Endodermal cell (in vitro differentiated cells): ENCODE measurements at regions not wholly inside any gene's neighbourhood (a gene's known extent, or its start where the extent isn't known, plus 50 kb on each side); places are given as distances from the start of the nearest gene placed in this dataset.

ENCODE experiments used
- DNase-seq: peaks from one replicate; pipeline ENCODE4 v3.0.0-alpha.2; 2017
- H3K27ac ChIP-seq: 2 replicates; pipeline ENCODE4 v1.5.1; 2013; ENCODE audit warnings: mild to moderate bottlenecking, low read depth, low read length, moderate library complexity
- H3K27me3 ChIP-seq: 2 replicates; pipeline ENCODE4 v1.6.1; 2013; ENCODE audit warnings: mild to moderate bottlenecking, low read length, moderate library complexity; ENCODE audit not compliant: insufficient read depth, control insufficient read depth, poor library complexity, severe bottlenecking
- H3K36me3 ChIP-seq: 2 replicates; pipeline ENCODE4 v1.7.0; 2013; ENCODE audit warnings: mild to moderate bottlenecking, low read length, moderate library complexity; ENCODE audit not compliant: control insufficient read depth, insufficient read depth
- H3K4me1 ChIP-seq: one replicate; pipeline ENCODE4 v1.7.0; 2013; ENCODE audit warnings: low read length; ENCODE audit not compliant: control insufficient read depth, insufficient read depth
- H3K4me3 ChIP-seq: 2 replicates; pipeline ENCODE4 v1.5.1; 2013; ENCODE audit warnings: mild to moderate bottlenecking, low read length, moderate library complexity
- H3K9ac ChIP-seq: 2 replicates; pipeline ENCODE4 v1.6.1; 2013; ENCODE audit warnings: mild to moderate bottlenecking, low read length, moderate library complexity; ENCODE audit not compliant: poor library complexity, severe bottlenecking; ENCODE audit errors: extremely low read depth
- H3K9me3 ChIP-seq: 2 replicates; pipeline ENCODE4 v1.6.1; 2013; ENCODE audit warnings: mild to moderate bottlenecking, low read length, moderate library complexity; ENCODE audit not compliant: control insufficient read depth
- H3K27ac Mint-ChIP-seq: 2 replicates; pipeline ENCODE4 v1.8.0; 2020; ENCODE audit warnings: mixed read lengths
- H3K27me3 Mint-ChIP-seq: 2 replicates; pipeline ENCODE4 v1.8.0; 2021; ENCODE audit warnings: mild to moderate bottlenecking, mixed read lengths; ENCODE audit not compliant: insufficient read depth
- H3K36me3 Mint-ChIP-seq: 2 replicates; pipeline ENCODE4 v1.8.0; 2020; ENCODE audit warnings: low read depth, mixed read lengths
- H3K4me1 Mint-ChIP-seq: 2 replicates; pipeline ENCODE4 v1.8.0; 2020; ENCODE audit warnings: mixed read lengths
- H3K4me3 Mint-ChIP-seq: 2 replicates; pipeline ENCODE4 v1.8.0; 2020; ENCODE audit warnings: mild to moderate bottlenecking, moderate library complexity, mixed read lengths
- H3K9me3 Mint-ChIP-seq: 2 replicates; pipeline ENCODE4 v1.8.0; 2020; ENCODE audit warnings: mild to moderate bottlenecking, mixed read lengths
- WGBS, 2 experiments: methylation state at CpG; one replicate each; pipeline versions ENCODE4 v1.1.5 to v1.1.7; 2013; ENCODE audit warnings: missing lambda C conversion rate in 2 of 2, mixed read lengths in 1 of 2; ENCODE audit not compliant: insufficient coverage in 1 of 2, insufficient read length in 1 of 2; 5-methylcytosine and 5-hydroxymethylcytosine counted together
- TF ChIP-seq, protein P1 (sequence below): fragments of 200-600 bp; sonication (generic); conservative IDR thresholded peaks from 2 replicates; pipeline ENCODE4 v1.5.0; 2021; ENCODE audit warnings: antibody characterized with exemption, mild to moderate bottlenecking

DNA sequence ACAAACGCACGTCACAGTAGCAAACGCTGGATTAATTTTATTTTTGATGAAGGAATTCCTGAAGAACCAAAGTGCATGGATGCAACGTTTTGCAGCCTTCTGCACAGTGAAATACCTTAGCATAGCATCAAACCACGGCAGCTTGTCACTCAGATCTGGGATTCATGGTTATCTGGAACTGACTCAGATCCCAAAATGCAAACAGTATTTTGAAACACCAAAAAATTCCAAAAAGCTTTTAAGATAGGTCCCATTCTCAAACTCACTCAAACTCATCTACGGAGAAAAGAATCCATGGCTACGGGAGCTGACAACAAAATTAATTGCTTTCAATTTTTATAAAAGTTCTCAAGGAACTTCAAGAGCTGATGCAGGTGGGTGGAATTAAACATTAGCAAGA lies 116.2 kb upstream of the SALL4 start:
- Mint-ChIP-seq H3K27ac (no peak overlapping the region), H3K9me3 (no peaks in the 10 kb centered on the region), H3K4me3 (no peak overlapping the region), H3K36me3 (no peaks in the 10 kb centered on the region), H3K27me3 (no peaks in the 10 kb centered on the region), H3K4me1 (peaks cover 25% of the 10 kb centered on the region)
- no peaks in the 10 kb centered on the region for H3K36me3 ChIP-seq
- H3K4me1 ChIP-seq = peaks cover 8% of the 10 kb centered on the region
- H3K4me3 ChIP-seq = no peak overlapping the region
- H3K27me3 ChIP-seq = no peaks in the 10 kb centered on the region
- TF ChIP-seq, protein P1, sequence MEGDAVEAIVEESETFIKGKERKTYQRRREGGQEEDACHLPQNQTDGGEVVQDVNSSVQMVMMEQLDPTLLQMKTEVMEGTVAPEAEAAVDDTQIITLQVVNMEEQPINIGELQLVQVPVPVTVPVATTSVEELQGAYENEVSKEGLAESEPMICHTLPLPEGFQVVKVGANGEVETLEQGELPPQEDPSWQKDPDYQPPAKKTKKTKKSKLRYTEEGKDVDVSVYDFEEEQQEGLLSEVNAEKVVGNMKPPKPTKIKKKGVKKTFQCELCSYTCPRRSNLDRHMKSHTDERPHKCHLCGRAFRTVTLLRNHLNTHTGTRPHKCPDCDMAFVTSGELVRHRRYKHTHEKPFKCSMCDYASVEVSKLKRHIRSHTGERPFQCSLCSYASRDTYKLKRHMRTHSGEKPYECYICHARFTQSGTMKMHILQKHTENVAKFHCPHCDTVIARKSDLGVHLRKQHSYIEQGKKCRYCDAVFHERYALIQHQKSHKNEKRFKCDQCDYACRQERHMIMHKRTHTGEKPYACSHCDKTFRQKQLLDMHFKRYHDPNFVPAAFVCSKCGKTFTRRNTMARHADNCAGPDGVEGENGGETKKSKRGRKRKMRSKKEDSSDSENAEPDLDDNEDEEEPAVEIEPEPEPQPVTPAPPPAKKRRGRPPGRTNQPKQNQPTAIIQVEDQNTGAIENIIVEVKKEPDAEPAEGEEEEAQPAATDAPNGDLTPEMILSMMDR = no peak
- H3K9me3 ChIP-seq = no peaks in the 10 kb centered on the region
- WGBS, 2 experiments = 79 to 82% methylated on average over 7 of the region's 7 CpGs
- no peak overlapping the region for H3K9ac ChIP-seq
- no peak overlapping the region for H3K27ac ChIP-seq
- DNase-seq = no peak

DNA sequence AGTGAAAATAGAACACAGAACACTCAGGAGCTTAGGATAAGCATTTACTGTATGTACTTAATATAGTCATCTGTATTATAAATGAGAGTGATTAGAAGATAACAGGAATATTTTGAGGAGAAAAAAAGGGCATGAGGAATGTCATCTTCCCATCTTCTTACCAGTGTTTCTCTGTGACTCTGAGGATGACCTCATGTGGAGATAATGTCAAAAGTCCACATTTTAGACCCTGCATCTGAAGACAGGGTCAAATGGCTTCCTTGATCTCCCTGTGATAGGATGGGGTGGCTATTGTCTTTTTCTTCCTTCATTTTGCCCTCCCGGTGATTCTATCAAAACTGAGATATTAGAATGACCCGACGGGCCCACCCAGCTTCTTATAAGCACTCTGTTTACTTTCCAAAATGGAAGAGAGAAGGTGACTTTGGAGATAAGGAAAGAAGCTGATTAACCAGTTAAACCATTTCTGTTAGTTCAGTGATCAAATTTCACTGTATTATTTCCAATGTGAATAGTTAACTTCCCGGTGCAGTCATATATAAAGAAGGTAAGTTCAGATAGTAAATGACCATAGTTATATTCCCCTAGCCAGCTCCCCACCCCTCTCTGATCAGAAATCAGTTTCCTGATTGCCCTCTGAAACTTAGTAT lies 115.7 kb upstream of the SALL4 start:
- no peak for DNase-seq
- Histone ChIP-seq H3K36me3 (no peaks in the 10 kb centered on the region), H3K27ac (no peak overlapping the region), H3K4me3 (no peak overlapping the region), H3K27me3 (no peaks in the 10 kb centered on the region), H3K9ac (no peak overlapping the region), H3K9me3 (no peaks in the 10 kb centered on the region), H3K4me1 (peaks cover 8% of the 10 kb centered on the region)
- Mint-ChIP-seq H3K27me3 (no peaks in the 10 kb centered on the region), H3K4me3 (no peak overlapping the region), H3K4me1 (peaks cover 23% of the 10 kb centered on the region), H3K9me3 (no peaks in the 10 kb centered on the region), H3K27ac (no peak overlapping the region), H3K36me3 (no peaks in the 10 kb centered on the region)
- TF ChIP-seq, protein P1 = no peak
- 92% methylated on average over 3 of the region's 4 CpGs; no CpG with 5 or more reads in 1 of the 2 experiments for WGBS, 2 experiments

DNA sequence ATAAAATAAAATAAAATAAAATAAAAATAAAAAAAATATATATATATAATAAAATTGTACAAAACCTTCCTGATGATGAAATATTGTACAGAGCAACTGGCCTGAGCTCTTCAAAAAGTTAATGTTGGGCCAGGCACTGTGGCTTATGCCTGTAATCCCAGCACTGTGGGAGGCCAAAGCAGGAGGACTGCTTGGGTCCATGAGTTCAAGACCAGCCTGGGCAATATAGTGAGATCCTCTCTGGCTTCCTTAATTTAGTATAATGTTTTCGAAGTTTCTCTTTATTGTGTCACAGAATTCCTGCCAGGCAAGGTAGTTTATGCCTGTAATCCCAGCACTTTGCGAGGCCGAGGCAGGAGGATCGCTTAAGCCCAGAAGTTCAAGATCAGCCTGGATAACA lies 113.9 kb upstream of the SALL4 start:
- H3K9me3 Mint-ChIP-seq = no peaks in the 10 kb centered on the region
- Histone ChIP-seq H3K9ac (no peak overlapping the region), H3K27ac (no peak overlapping the region), H3K27me3 (no peaks in the 10 kb centered on the region), H3K9me3 (no peaks in the 10 kb centered on the region), H3K36me3 (no peaks in the 10 kb centered on the region), H3K4me1 (peaks cover 8% of the 10 kb centered on the region), H3K4me3 (no peak overlapping the region)
- 80 to 90% methylated on average over 3 to 4 of the region's 4 CpGs for WGBS, 2 experiments
- no peaks in the 10 kb centered on the region for H3K36me3 Mint-ChIP-seq
- H3K4me1 Mint-ChIP-seq = peaks cover 34% of the 10 kb centered on the region
- H3K4me3 Mint-ChIP-seq = no peak overlapping the region
- H3K27ac Mint-ChIP-seq = no peak overlapping the region
- no peaks in the 10 kb centered on the region for H3K27me3 Mint-ChIP-seq
- TF ChIP-seq, protein P1 = no peak
- no peak for DNase-seq
